GM18873 (cell line): ENCODE measurements at regions not wholly inside any gene's neighbourhood (a gene's known extent, or its start where the extent isn't known, plus 50 kb on each side); places are given as distances from the start of the nearest gene placed in this dataset.
A peak's percentile ranks its signal among the peaks of the same experiment; 100 is the strongest.
"Not testable (repeated sequence)": the region's sequence is repeated elsewhere in the genome, so short reads cannot be mapped to it uniquely, and the experiment has no call there.

Source experiments
- ATAC-seq: cut with Tn5 transposase; IDR thresholded peaks from one replicate; pipeline ENCODE4 v1.9.1; 2021; ENCODE audit warnings: mild to moderate bottlenecking, moderate library complexity, moderate number of reproducible peaks; ENCODE audit not compliant: unreplicated experiment, low FRiP score

- no peak for ATAC-seq
Observed at GRCh38 chr5:97476852-97477534, 293.9 kb upstream of the RIOK2 start.

- ATAC-seq = no peak
Observed at GRCh38 chr5:97478483-97478882, 295.4 kb upstream of the RIOK2 start.

- ATAC-seq = no peak
Observed at GRCh38 chr5:97480313-97480712, 297.3 kb upstream of the RIOK2 start.

- no peak for ATAC-seq
Observed at GRCh38 chr5:97488126-97488668, 305.1 kb upstream of the RIOK2 start.

- no peak for ATAC-seq
Observed at GRCh38 chr5:97489010-97489840, 306.2 kb upstream of the RIOK2 start.

GRCh38 chr5:97494465-97494864 lies 311.4 kb upstream of the RIOK2 start:
- ATAC-seq = no peak

- no peak for ATAC-seq
Observed at GRCh38 chr5:97495301-97495700, 312.3 kb upstream of the RIOK2 start.

- no peak for ATAC-seq
Observed at GRCh38 chr5:97496037-97496436, 313.0 kb upstream of the RIOK2 start.

GRCh38 chr5:97498657-97499056 lies 315.6 kb upstream of the RIOK2 start:
- ATAC-seq = no peak

GRCh38 chr5:97499605-97500004 lies 316.6 kb upstream of the RIOK2 start:
- no peak for ATAC-seq

GRCh38 chr5:97501286-97501964 lies 318.4 kb upstream of the RIOK2 start:
- no peak for ATAC-seq

GRCh38 chr5:97501965-97502305 lies 318.9 kb upstream of the RIOK2 start:
- no peak for ATAC-seq

- ATAC-seq = no peak
Observed at GRCh38 chr5:97508864-97509263, 325.8 kb upstream of the RIOK2 start.

GRCh38 chr5:97519565-97519964 lies 336.5 kb upstream of the RIOK2 start:
- not testable (repeated sequence) for ATAC-seq

- ATAC-seq = not testable (repeated sequence)
Observed at GRCh38 chr5:97523336-97523735, 340.3 kb upstream of the RIOK2 start.

GRCh38 chr5:97525780-97526179 lies 342.7 kb upstream of the RIOK2 start:
- ATAC-seq = no peak

- ATAC-seq = no peak
Observed at GRCh38 chr5:97528941-97529340, 345.9 kb upstream of the RIOK2 start.

GRCh38 chr5:97529354-97529985 lies 346.4 kb upstream of the RIOK2 start:
- ATAC-seq = no peak

GRCh38 chr5:97531549-97531948 lies 348.5 kb upstream of the RIOK2 start:
- peak; percentile 81 for ATAC-seq

- peak; percentile 64 for ATAC-seq
Observed at GRCh38 chr5:97534166-97534565, 351.1 kb upstream of the RIOK2 start.

GRCh38 chr5:97536683-97537082 lies 353.6 kb upstream of the RIOK2 start:
- no peak for ATAC-seq
